H9 (cell line): ENCODE measurements at regions not wholly inside any gene's neighbourhood (a gene's known extent, or its start where the extent isn't known, plus 50 kb on each side); places are given as distances from the start of the nearest gene placed in this dataset.

Experiments
- DNase-seq: peaks from one replicate; pipeline ENCODE4 v3.0.0-alpha.2; 2017
- H2AFZ ChIP-seq: one replicate; pipeline ENCODE4 v1.6.1; 2013; ENCODE audit warnings: mild to moderate bottlenecking, low read length, control low read depth, moderate library complexity
- H2AK5ac ChIP-seq: 2 replicates; pipeline ENCODE4 v1.6.1; 2013; ENCODE audit warnings: low read length, control low read depth, mixed read lengths; ENCODE audit not compliant: insufficient read length
- H2BK120ac ChIP-seq: one replicate; pipeline ENCODE4 v1.6.1; 2013; ENCODE audit warnings: low read depth, mild to moderate bottlenecking, low read length, control low read depth, inconsistent platforms; ENCODE audit not compliant: poor library complexity, severe bottlenecking
- H2BK12ac ChIP-seq: 2 replicates; pipeline ENCODE4 v1.6.1; 2013; ENCODE audit warnings: low read length, control low read depth, mixed read lengths, low read depth; ENCODE audit not compliant: insufficient read length
- H2BK15ac ChIP-seq: 2 replicates; pipeline ENCODE4 v1.6.1; 2013; ENCODE audit warnings: low read depth, low read length, control low read depth
- H2BK20ac ChIP-seq: one replicate; pipeline ENCODE4 v1.6.1; 2013; ENCODE audit warnings: low read depth, mild to moderate bottlenecking, low read length, control low read depth, inconsistent platforms; ENCODE audit not compliant: poor library complexity, severe bottlenecking
- H2BK5ac ChIP-seq: 2 replicates; pipeline ENCODE4 v1.6.1; 2013; ENCODE audit warnings: low read length, control low read depth, mixed read lengths; ENCODE audit not compliant: insufficient read length
- H3K14ac ChIP-seq: 2 replicates; pipeline ENCODE4 v1.6.1; 2013; ENCODE audit warnings: low read length, control low read depth; ENCODE audit not compliant: insufficient read depth
- H3K18ac ChIP-seq: 2 replicates; pipeline ENCODE4 v1.6.1; 2013; ENCODE audit warnings: low read depth, mild to moderate bottlenecking, mixed read lengths, low read length, control low read depth; ENCODE audit not compliant: insufficient read length
- H3K23ac ChIP-seq: 2 replicates; pipeline ENCODE4 v1.6.1; 2013; ENCODE audit warnings: low read length, control low read depth, mixed read lengths, low read depth; ENCODE audit not compliant: insufficient read length
- H3K23me2 ChIP-seq: 2 replicates; pipeline ENCODE4 v1.6.1; 2013; ENCODE audit warnings: low read depth, mild to moderate bottlenecking, mixed read lengths, low read length, control low read depth; ENCODE audit not compliant: insufficient read length, poor library complexity, severe bottlenecking
- H3K27ac ChIP-seq: 2 replicates; pipeline ENCODE4 v1.5.1; 2013; ENCODE audit warnings: low read length, control low read depth, mixed read lengths, low read depth; ENCODE audit not compliant: insufficient read length
- H3K27me3 ChIP-seq: 2 replicates; pipeline ENCODE4 v1.6.1; 2013; ENCODE audit warnings: low read length, control low read depth, inconsistent platforms; ENCODE audit not compliant: insufficient read depth
- H3K4ac ChIP-seq: 2 replicates; pipeline ENCODE4 v1.6.1; 2013; ENCODE audit warnings: low read depth, mild to moderate bottlenecking, control low read depth, inconsistent platforms, low read length, moderate library complexity
- H3K4me1 ChIP-seq: 2 replicates; pipeline ENCODE4 v1.6.1; 2013; ENCODE audit warnings: low read length, control low read depth, inconsistent platforms; ENCODE audit not compliant: insufficient read depth
- H3K4me2 ChIP-seq: 2 replicates; pipeline ENCODE4 v1.6.1; 2013; ENCODE audit warnings: low read length, control low read depth, mixed read lengths; ENCODE audit not compliant: insufficient read length, insufficient read depth
- H3K56ac ChIP-seq: 2 replicates; pipeline ENCODE4 v1.6.1; 2013; ENCODE audit warnings: low read depth, mild to moderate bottlenecking, mixed read lengths, low read length, control low read depth; ENCODE audit not compliant: insufficient read length
- H3K79me1 ChIP-seq: 2 replicates; pipeline ENCODE4 v1.6.1; 2013; ENCODE audit warnings: low read depth, mild to moderate bottlenecking, moderate library complexity, low read length, control low read depth, inconsistent platforms; ENCODE audit not compliant: insufficient read depth, poor library complexity, severe bottlenecking
- H3K79me2 ChIP-seq: 2 replicates; pipeline ENCODE4 v1.6.1; 2013; ENCODE audit warnings: low read length, control low read depth, inconsistent platforms; ENCODE audit not compliant: insufficient read depth
- H3K9ac ChIP-seq: 2 replicates; pipeline ENCODE4 v1.6.1; 2013; ENCODE audit warnings: low read length, control low read depth, mixed read lengths; ENCODE audit not compliant: insufficient read length; ENCODE audit errors: extremely low read depth
- H3K9me3 ChIP-seq: one replicate; pipeline ENCODE4 v1.6.1; 2013; ENCODE audit warnings: low read depth, low read length, inconsistent platforms; ENCODE audit not compliant: control insufficient read depth
- H3T11ph ChIP-seq: one replicate; pipeline ENCODE4 v1.6.1; 2013; ENCODE audit warnings: mild to moderate bottlenecking, low read length, control low read depth, inconsistent platforms
- H4K20me1 ChIP-seq: one replicate; pipeline ENCODE4 v1.6.1; 2013; ENCODE audit not compliant: control insufficient read depth, insufficient read length, insufficient read depth
- H4K5ac ChIP-seq: 2 replicates; pipeline ENCODE4 v1.6.1; 2013; ENCODE audit warnings: low read depth, mild to moderate bottlenecking, mixed read lengths, low read length, control low read depth; ENCODE audit not compliant: insufficient read length
- H4K8ac ChIP-seq: replicated peaks from 2 replicates; pipeline ENCODE4 v1.6.1; 2013; ENCODE audit warnings: low read length, control low read depth, mixed read lengths, low read depth; ENCODE audit not compliant: insufficient read length
- H4K91ac ChIP-seq: 2 replicates; pipeline ENCODE4 v1.6.1; 2013; ENCODE audit warnings: low read depth, mild to moderate bottlenecking, moderate library complexity, mixed read lengths, low read length, control low read depth; ENCODE audit not compliant: insufficient read length
- H3K27ac Mint-ChIP-seq, 3 experiments: 2 replicates in 2 of 3; 3 replicates in 1 of 3; pipeline ENCODE4 v1.8.0; 2020 to 2021; ENCODE audit warnings: mixed read lengths in 3 of 3, mild to moderate bottlenecking in 1 of 3, moderate library complexity in 1 of 3
- H3K27me3 Mint-ChIP-seq: 2 replicates; pipeline ENCODE4 v1.8.0; 2021; ENCODE audit warnings: low read depth, mild to moderate bottlenecking, moderate library complexity, mixed read lengths
- H3K36me3 Mint-ChIP-seq, 3 experiments: 2 replicates in 2 of 3; 3 replicates in 1 of 3; pipeline ENCODE4 v1.8.0; 2020 to 2021; ENCODE audit warnings: low read depth in 3 of 3, mixed read lengths in 3 of 3; ENCODE audit not compliant: insufficient read depth in 1 of 3
- H3K4me1 Mint-ChIP-seq, 2 experiments: 2 replicates each; pipeline ENCODE4 v1.8.0; 2020; ENCODE audit warnings: mixed read lengths in 2 of 2
- H3K4me3 Mint-ChIP-seq, 2 experiments: 2 replicates in 1 of 2; 3 replicates in 1 of 2; pipeline ENCODE4 v1.8.0; 2020 to 2021; ENCODE audit warnings: mild to moderate bottlenecking in 2 of 2, mixed read lengths in 2 of 2, moderate library complexity in 1 of 2
- H3K9me3 Mint-ChIP-seq, 2 experiments: 2 replicates in 1 of 2; 3 replicates in 1 of 2; pipeline ENCODE4 v1.8.0; 2020; ENCODE audit warnings: mild to moderate bottlenecking in 2 of 2, mixed read lengths in 2 of 2, moderate library complexity in 1 of 2
- CTCF ChIP-seq: fragments of 200-600 bp; sonication (generic); conservative IDR thresholded peaks from 3 replicates; pipeline ENCODE4 v1.8.0; 2021; ENCODE audit warnings: antibody characterized with exemption, mild to moderate bottlenecking
- WGBS: extraction: QIAGEN DNeasy Blood & Tissue Kit; methylation state at CpG from one replicate; pipeline ENCODE4 v1.1.7; 2013; ENCODE audit warnings: missing lambda C conversion rate, low lambda C conversion rate, mixed read lengths; ENCODE audit not compliant: insufficient read length; ENCODE audit errors: extremely low coverage; 5-methylcytosine and 5-hydroxymethylcytosine counted together

- no CpG with 5 or more reads among the region's 4 CpGs for WGBS
These were observed 632.0 kb upstream of the KIRREL3 start for GRCh38 chr11:127632546-127632945.

More at GRCh38 chr11:127632546-127632945, 632.0 kb upstream of the KIRREL3 start:
- Mint-ChIP-seq H3K27me3 (no peaks in the 10 kb centered on the region), H3K9me3 (no peaks in the 10 kb centered on the region; a peak in 1 of 5 replicates), H3K27ac (peak overlapping the region; percentile 45 to 91 (median 52); a peak in 5 of 7 replicates), H3K4me3 (0 out of 5 replicates have a peak overlapping the region, but pooled peaks of 1 of the 2 experiments have one; percentile 16), H3K36me3 (no peaks in the 10 kb centered on the region), H3K4me1 (peaks cover 40% of the 10 kb centered on the region in 2 experiments)
- H3T11ph ChIP-seq = no peak overlapping the region
- H4K8ac ChIP-seq = no peak overlapping the region
- H3K79me2 ChIP-seq = no peaks in the 10 kb centered on the region
- H3K4me1 ChIP-seq = peaks cover 11% of the 10 kb centered on the region; the same call in 1 of the 2 replicates
- H2BK15ac ChIP-seq = no peak overlapping the region
- no peak overlapping the region for H2BK12ac ChIP-seq
- no peak overlapping the region for H2BK120ac ChIP-seq
- H3K9ac ChIP-seq = no peak overlapping the region
- H3K4me2 ChIP-seq = no peak overlapping the region
- no peaks in the 10 kb centered on the region for H3K79me1 ChIP-seq
- H2BK5ac ChIP-seq = no peak overlapping the region
- no peak overlapping the region for H3K56ac ChIP-seq
- H3K27me3 ChIP-seq = no peaks in the 10 kb centered on the region
- peak overlapping the region; percentile 54 for H3K27ac ChIP-seq
- H3K18ac ChIP-seq = no peak overlapping the region
- H4K91ac ChIP-seq = no peak overlapping the region
- no peak for TF ChIP-seq CTCF
- no peak overlapping the region for H3K4ac ChIP-seq
- no peak overlapping the region for H4K5ac ChIP-seq
- no peaks in the 10 kb centered on the region for H3K23me2 ChIP-seq
- H2AFZ ChIP-seq = no peak overlapping the region
- H4K20me1 ChIP-seq = no peaks in the 10 kb centered on the region
- no peak overlapping the region for H3K23ac ChIP-seq
- H2BK20ac ChIP-seq = no peak overlapping the region
- no peak overlapping the region for H2AK5ac ChIP-seq
- DNase-seq = no peak
- H3K9me3 ChIP-seq = no peaks in the 10 kb centered on the region
- no peak overlapping the region for H3K14ac ChIP-seq
